Suprapubic skin (tissue), 4 donors: ENCODE measurements at regions not wholly inside any gene's neighbourhood (a gene's known extent, or its start where the extent isn't known, plus 50 kb on each side); places are given as distances from the start of the nearest gene placed in this dataset.

Experiments
- DNase-seq, 2 donors: peaks; one replicate each; pipeline ENCODE4 v3.0.0-alpha.2; 2019; ENCODE audit warnings: low spot score in 2 of 2
- H3K27ac ChIP-seq: fragments of 200-600 bp; sonication (generic); one replicate; pipeline ENCODE4 v1.5.1; 2019
- H3K27me3 ChIP-seq: fragments of 200-600 bp; sonication (generic); one replicate; pipeline ENCODE4 v1.5.1; 2019
- H3K36me3 ChIP-seq: fragments of 200-600 bp; sonication (generic); one replicate; pipeline ENCODE4 v1.5.1; 2019
- H3K4me1 ChIP-seq: fragments of 200-600 bp; sonication (generic); one replicate; pipeline ENCODE4 v1.5.1; 2019
- H3K4me3 ChIP-seq: fragments of 200-600 bp; sonication (generic); one replicate; pipeline ENCODE4 v1.5.1; 2019; ENCODE audit warnings: mild to moderate bottlenecking
- H3K9me3 ChIP-seq: fragments of 200-600 bp; sonication (generic); one replicate; pipeline ENCODE4 v1.5.1; 2019
- CTCF ChIP-seq, 2 donors: fragments of 200-600 bp in 1 of 2; fragments of 450-650 bp in 1 of 2; sonication (generic) in 1 of 2; IDR thresholded peaks; one replicate each; pipeline ENCODE4 v1.5.1; 2016 to 2019; ENCODE audit warnings: antibody characterized with exemption in 2 of 2, mild to moderate bottlenecking in 1 of 2, moderate library complexity in 1 of 2
- EP300 ChIP-seq: sonication (generic); formaldehyde crosslinking; IDR thresholded peaks from one replicate; pipeline ENCODE4 v1.6.1; 2017; ENCODE audit warnings: antibody characterized with exemption
- POLR2A ChIP-seq, 2 donors: fragments of 450-650 bp; IDR thresholded peaks; one replicate each; pipeline ENCODE4 v1.6.1; 2017; ENCODE audit warnings: antibody characterized with exemption in 2 of 2, mild to moderate bottlenecking in 2 of 2, moderate library complexity in 2 of 2
- POLR2AphosphoS5 ChIP-seq, 3 donors: sonication (generic); formaldehyde crosslinking; IDR thresholded peaks; one replicate each; pipeline ENCODE4 v1.6.1; 2017; ENCODE audit warnings: antibody characterized with exemption in 3 of 3
- WGBS: methylation state at CpG from one replicate; pipeline ENCODE4 v1.1.5; 2018; 5-methylcytosine and 5-hydroxymethylcytosine counted together

GRCh38 chr17:52336796-52337195 is 178.3 kb upstream of the CA10 start:
- H3K9me3 ChIP-seq, result no peaks in the 10 kb centered on the region
- DNase-seq, result no peak
- TF ChIP-seq POLR2A (IDR thresholded peaks at IDR 0.05) (no peak), EP300 (no peak), CTCF (IDR thresholded peaks at IDR 0.05) (no peak), POLR2AphosphoS5 (IDR thresholded peaks at IDR 0.05) (no peak)
- H3K36me3 ChIP-seq, result no peaks in the 10 kb centered on the region
- WGBS, result 37% methylated on average over 4 of the region's 4 CpGs
- H3K27ac ChIP-seq, result no peak overlapping the region
- H3K4me1 ChIP-seq, result no peaks in the 10 kb centered on the region
- H3K4me3 ChIP-seq, result no peak overlapping the region
- no peaks in the 10 kb centered on the region for H3K27me3 ChIP-seq

- H3K27ac ChIP-seq, result no peak overlapping the region
- H3K27me3 ChIP-seq, result no peaks in the 10 kb centered on the region
- H3K4me3 ChIP-seq, result no peak overlapping the region
- no peaks in the 10 kb centered on the region for H3K9me3 ChIP-seq
- no peak for DNase-seq
- 37% methylated on average over 1 of the region's 1 CpG for WGBS
- no peaks in the 10 kb centered on the region for H3K4me1 ChIP-seq
- no peaks in the 10 kb centered on the region for H3K36me3 ChIP-seq
- TF ChIP-seq POLR2A (IDR thresholded peaks at IDR 0.05) (no peak), CTCF (IDR thresholded peaks at IDR 0.05) (no peak), EP300 (no peak), POLR2AphosphoS5 (IDR thresholded peaks at IDR 0.05) (no peak)
Observed at GRCh38 chr17:52306314-52306713, 147.8 kb upstream of the CA10 start.

GRCh38 chr17:52298881-52299280 is 140.4 kb upstream of the CA10 start:
- no peaks in the 10 kb centered on the region for H3K4me1 ChIP-seq
- no peaks in the 10 kb centered on the region for H3K27me3 ChIP-seq
- no peaks in the 10 kb centered on the region for H3K9me3 ChIP-seq
- H3K4me3 ChIP-seq, result no peak overlapping the region
- no peak for DNase-seq
- H3K27ac ChIP-seq, result no peak overlapping the region
- TF ChIP-seq EP300 (no peak), POLR2AphosphoS5 (IDR thresholded peaks at IDR 0.05) (no peak), POLR2A (IDR thresholded peaks at IDR 0.05) (no peak), CTCF (IDR thresholded peaks at IDR 0.05) (no peak)
- 49% methylated on average over 3 of the region's 3 CpGs for WGBS
- no peaks in the 10 kb centered on the region for H3K36me3 ChIP-seq

- 67% methylated on average over 10 of the region's 10 CpGs for WGBS
- Histone ChIP-seq H3K27me3 (no peaks in the 10 kb centered on the region), H3K36me3 (no peaks in the 10 kb centered on the region), H3K4me1 (no peaks in the 10 kb centered on the region), H3K9me3 (no peaks in the 10 kb centered on the region), H3K4me3 (no peak overlapping the region), H3K27ac (no peak overlapping the region)
- DNase-seq, result no peak
- TF ChIP-seq CTCF (IDR thresholded peaks at IDR 0.05) (no peak), POLR2A (IDR thresholded peaks at IDR 0.05) (no peak), EP300 (no peak), POLR2AphosphoS5 (IDR thresholded peaks at IDR 0.05) (no peak)
Observed at GRCh38 chr17:52297230-52298010, 138.9 kb upstream of the CA10 start.

- 32% methylated on average over 1 of the region's 1 CpG for WGBS
- TF ChIP-seq POLR2AphosphoS5 (IDR thresholded peaks at IDR 0.05) (no peak), EP300 (no peak)
- no peaks in the 10 kb centered on the region for H3K9me3 ChIP-seq
- no peak overlapping the region for H3K27ac ChIP-seq
- no peaks in the 10 kb centered on the region for H3K27me3 ChIP-seq
- no peak overlapping the region for H3K4me3 ChIP-seq
- DNase-seq, result no peak
- no peaks in the 10 kb centered on the region for H3K4me1 ChIP-seq
- H3K36me3 ChIP-seq, result no peaks in the 10 kb centered on the region
Observed at GRCh38 chr17:52294301-52294700, 135.8 kb upstream of the CA10 start.
